H7 (cell line): ENCODE measurements at regions not wholly inside any gene's neighbourhood (a gene's known extent, or its start where the extent isn't known, plus 50 kb on each side); places are given as distances from the start of the nearest gene placed in this dataset.
"Not testable (repeated sequence)": the region's sequence is repeated elsewhere in the genome, so short reads cannot be mapped to it uniquely, and the experiment has no call there.

Experiments
- DNase-seq: peaks from one replicate; pipeline ENCODE4 v3.0.0; 2012
- H3K27me3 ChIP-seq: 2 replicates; pipeline ENCODE4 v1.6.0; 2011; ENCODE audit warnings: mild to moderate bottlenecking, low read length; ENCODE audit not compliant: control insufficient read depth, insufficient read depth
- H3K36me3 ChIP-seq: replicated peaks from 2 replicates; pipeline ENCODE4 v1.5.1; 2011; ENCODE audit warnings: low read length; ENCODE audit not compliant: control insufficient read depth, insufficient read depth
- H3K4me3 ChIP-seq: 2 replicates; pipeline ENCODE4 v1.5.1; 2011; ENCODE audit warnings: low read depth, mild to moderate bottlenecking, control low read depth, low read length, moderate library complexity; ENCODE audit not compliant: insufficient read depth

DNA sequence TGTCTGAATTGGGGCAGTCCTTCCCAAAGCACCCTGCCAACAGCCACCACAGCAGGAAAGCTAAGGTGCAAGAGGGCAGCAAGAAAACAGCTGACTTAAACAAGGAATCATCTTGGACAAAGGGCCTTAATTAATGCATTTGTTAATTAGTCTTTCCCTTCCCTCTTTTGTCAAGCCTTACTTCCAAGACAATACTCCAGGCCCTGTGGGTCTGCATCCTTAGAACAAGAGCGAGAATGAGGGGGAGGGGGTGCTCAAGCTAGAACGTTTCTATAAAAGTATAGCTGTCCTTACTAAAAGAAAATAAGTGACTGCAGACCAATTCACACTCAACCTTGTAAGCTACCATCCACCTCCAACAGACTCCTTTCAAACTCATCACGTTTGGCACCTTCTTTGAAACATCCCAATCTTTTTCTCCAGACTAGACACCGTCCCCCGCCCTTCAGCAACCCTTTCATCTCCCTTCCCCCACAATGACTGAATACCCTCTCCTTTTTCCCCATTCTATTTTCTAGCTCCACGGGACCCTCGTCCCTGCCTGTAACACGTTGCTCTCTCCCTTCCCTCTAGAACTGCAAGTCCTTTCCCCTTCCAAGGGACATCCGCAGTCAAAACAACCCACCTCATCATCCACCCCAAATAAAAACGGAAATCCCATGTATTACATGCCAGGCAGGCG, 85.7 kb upstream of the RNF38 start:
- DNase-seq: peak; percentile 69
- Histone ChIP-seq H3K27me3 (no peaks in the 10 kb centered on the region), H3K4me3 (peak overlapping the region; percentile 89), H3K36me3 (no peaks in the 10 kb centered on the region; the same call in 1 of the 2 replicates)

DNA sequence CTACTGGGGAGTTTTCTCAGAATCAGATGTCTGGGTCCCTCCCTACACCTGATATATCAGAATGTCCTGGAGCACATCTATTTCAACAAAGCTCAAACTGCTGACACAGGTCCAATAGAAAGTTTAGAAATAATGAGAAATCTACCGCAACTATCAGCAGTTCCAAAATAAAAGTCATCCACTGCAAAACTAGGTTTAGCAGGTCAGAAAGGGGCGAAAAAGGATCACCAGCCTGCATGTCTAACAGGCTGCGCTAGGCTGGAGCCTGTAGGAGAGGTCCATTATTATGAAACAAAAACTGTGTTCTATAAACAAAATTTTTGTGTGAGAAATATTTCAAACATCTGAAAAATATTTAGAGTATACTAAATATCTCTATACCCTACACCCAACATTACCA, 84.1 kb upstream of the RNF38 start:
- Histone ChIP-seq H3K27me3 (no peaks in the 10 kb centered on the region), H3K4me3 (no peak overlapping the region), H3K36me3 (no peaks in the 10 kb centered on the region; the same call in 1 of the 2 replicates)
- DNase-seq: no peak

DNA sequence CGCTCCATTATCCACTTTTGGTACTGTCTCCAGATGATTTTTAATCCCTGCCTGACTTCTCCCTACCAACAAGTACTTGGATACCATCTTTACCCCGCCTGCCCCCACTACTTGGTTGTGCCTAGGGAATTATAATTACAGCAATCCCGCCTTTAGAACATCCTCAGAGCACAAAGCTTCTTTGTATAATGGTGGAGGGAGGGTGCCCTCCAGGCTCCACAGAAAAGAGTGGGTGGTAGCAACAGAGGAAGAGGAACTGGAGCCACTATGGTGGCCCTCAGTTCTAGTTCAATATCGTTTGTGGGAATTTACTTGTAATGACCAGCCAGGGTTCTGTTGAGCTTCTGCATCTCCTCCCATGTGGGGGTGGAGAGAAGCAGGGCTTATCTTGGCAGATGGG, 79.0 kb upstream of the RNF38 start:
- Histone ChIP-seq H3K36me3 (no peaks in the 10 kb centered on the region; the same call in 1 of the 2 replicates), H3K27me3 (no peaks in the 10 kb centered on the region), H3K4me3 (no peak overlapping the region)
- no peak for DNase-seq

DNA sequence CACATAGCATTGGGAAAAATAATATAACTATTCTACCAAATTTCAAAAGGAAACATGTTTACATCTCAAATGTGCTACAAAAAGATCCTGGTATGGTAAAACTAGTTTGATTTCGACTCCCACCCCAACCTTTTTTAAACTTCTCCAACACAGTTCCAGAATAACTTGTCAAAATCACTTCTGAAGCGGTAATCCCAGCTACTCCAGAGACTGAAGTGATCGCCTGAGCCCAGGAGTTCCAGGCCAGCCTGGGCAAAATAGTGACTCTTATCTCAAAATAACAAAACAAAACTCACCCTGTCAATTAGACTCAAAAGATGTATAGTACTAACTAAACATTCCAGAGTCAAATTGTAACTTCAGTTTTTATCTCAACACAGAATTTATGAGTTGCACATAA, 71.3 kb upstream of the RNF38 start:
- Histone ChIP-seq H3K27me3 (no peaks in the 10 kb centered on the region), H3K36me3 (no peaks in the 10 kb centered on the region; the same call in 1 of the 2 replicates), H3K4me3 (no peak overlapping the region)
- DNase-seq: no peak

DNA sequence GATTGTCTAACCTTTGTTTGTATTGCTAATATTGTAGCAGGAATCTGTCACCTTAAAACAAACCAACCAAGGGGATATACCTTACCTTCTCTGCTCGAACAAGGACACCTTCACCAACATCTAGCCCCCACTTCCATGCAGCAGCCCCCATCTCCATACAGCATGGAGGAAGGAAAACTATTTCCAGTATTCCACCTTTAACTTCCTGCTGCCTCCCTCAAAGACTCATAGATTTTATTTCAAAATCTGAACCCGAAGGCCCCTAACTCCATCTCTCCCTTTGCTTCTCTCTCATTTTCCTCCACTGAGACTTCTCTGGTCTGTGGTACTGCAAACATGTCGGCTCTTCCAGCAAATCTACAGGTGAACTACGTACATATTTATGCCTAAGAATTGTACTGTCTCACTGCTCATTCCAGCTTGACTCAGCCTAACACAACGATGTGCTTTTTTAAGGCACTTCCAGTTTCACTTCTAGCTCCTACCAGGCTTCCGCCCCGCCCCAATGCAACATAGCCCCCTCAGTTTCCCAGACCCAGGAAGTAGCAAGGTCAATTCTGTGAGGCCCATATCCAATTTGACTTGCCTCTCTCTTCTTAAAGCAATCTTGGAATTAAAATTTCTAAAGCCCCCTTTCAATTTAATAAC, 70.7 kb upstream of the RNF38 start:
- Histone ChIP-seq H3K4me3 (no peak overlapping the region), H3K27me3 (no peaks in the 10 kb centered on the region), H3K36me3 (no peaks in the 10 kb centered on the region; the same call in 1 of the 2 replicates)
- no peak for DNase-seq

DNA sequence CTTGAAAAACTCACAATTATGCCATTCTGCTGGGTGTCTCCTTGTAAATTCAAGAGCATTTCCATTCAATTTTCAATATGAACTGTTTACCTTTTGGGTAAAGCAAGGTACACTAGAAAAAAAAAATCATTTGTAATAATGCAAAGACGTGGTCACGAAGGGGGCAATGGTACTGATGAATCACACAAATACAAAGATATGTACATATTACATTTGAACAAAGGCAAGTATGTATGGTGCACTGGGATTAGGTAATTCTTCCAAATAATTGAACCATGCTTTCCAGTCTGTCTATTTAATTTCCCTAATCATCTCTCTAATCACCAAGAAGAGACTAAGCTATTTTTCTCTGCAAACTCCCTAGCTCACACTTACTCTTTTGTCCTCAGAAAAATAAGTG, 63.4 kb upstream of the RNF38 start:
- H3K4me3 ChIP-seq: no peak overlapping the region
- no peaks in the 10 kb centered on the region for H3K27me3 ChIP-seq
- 0 out of 2 replicates have a peak, but pooled peaks cover under 1% of the 10 kb centered on the region for H3K36me3 ChIP-seq
- no peak for DNase-seq

DNA sequence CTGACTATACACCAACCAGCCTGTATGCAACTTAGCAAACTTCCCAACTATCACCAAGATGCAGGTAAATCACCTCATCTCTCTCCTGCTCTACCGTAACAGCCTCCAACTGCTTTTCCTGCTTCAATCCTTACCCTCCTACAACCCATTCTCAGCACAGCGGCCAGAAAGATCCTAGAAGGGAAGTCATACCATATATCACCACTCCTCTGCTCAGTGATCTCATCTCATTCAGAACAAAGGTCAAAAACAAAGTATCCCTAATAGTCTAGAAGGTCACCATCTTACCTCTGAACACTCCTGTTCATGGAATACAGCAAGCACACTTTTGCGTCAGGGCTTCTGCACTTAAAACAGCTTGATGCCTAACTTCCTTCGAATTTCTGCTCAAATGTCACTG, 62.2 kb upstream of the RNF38 start:
- H3K4me3 ChIP-seq: no peak overlapping the region
- peaks cover 2% of the 10 kb centered on the region; the same call in 1 of the 2 replicates for H3K36me3 ChIP-seq
- no peaks in the 10 kb centered on the region for H3K27me3 ChIP-seq
- no peak for DNase-seq

DNA sequence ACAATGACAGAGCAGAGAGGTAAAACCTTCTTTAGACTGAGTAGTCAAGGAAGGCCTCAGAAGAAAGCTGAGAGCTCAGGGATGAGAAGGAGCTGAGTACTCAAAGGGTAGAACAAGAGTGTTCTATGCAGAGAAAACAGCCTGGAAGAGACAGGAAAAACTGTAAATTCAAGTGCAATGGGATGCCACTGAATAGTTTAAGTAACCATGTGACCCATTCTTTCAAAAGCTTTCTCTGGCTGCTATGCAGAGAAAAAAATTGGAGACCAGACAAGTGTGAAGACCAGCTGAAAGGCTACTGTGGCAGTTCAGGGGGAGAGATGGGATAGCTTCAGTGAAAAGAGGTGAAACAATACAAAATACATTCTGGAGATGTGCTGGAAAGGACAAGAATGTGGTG, 61.3 kb upstream of the RNF38 start:
- Histone ChIP-seq H3K27me3 (no peaks in the 10 kb centered on the region), H3K4me3 (no peak overlapping the region), H3K36me3 (peaks cover 2% of the 10 kb centered on the region; the same call in 1 of the 2 replicates)
- DNase-seq: no peak

DNA sequence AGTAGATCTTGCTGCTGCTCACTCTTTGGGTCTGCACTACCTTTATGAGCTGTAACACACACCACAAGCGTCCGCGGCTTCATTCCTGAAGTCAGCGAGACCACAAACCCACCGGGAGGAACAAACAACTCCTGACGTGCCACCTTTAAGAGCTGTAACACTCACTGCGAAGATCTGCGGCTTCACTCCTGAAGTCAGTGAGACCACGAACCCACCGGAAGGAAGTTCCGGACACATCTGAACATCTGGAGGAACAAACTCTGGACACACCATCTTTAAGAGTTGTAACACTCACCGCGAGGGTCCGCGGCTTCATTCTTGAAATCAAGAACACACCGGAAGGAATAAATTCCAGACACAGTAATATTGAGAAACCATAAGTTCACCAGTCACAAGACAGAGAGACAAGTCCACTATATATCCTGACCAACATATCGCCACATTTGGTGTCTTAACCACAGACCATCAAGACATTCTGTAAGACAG, 58.4 kb upstream of the RNF38 start:
- not testable (repeated sequence) for DNase-seq, H3K27me3 ChIP-seq, H3K4me3 ChIP-seq, H3K36me3 ChIP-seq

DNA sequence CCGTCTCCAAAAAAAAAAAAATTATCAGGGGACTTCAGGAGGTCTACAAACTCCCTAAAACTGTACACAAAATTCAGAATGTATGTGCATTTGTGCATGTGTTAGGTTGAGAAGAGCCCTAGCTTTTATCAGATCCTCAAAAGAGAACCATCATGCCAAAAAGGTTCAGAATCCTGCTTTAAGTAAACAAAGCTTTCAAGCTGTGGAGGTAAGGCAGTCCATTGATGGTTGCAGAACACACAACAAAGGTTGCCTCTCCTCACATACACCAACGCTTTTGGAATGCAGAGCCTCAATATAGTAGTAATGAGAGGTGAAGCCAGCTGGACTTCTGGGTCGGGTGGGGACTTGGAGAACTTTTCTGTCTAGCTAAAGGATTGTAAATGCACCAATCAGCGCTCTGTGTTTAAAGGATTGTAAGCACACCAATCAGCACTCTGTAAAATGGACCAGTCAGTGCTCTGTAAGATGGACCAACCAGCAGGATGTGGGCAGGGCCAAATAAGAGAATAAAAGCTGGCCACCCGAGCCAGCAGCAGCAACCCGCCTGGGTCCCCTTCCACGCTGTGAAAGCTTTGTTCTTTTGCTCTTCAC, 57.9 kb upstream of the RNF38 start:
- Histone ChIP-seq H3K36me3 (peaks cover 2% of the 10 kb centered on the region; the same call in 1 of the 2 replicates), H3K4me3 (no peak overlapping the region), H3K27me3 (no peaks in the 10 kb centered on the region)
- no peak for DNase-seq

DNA sequence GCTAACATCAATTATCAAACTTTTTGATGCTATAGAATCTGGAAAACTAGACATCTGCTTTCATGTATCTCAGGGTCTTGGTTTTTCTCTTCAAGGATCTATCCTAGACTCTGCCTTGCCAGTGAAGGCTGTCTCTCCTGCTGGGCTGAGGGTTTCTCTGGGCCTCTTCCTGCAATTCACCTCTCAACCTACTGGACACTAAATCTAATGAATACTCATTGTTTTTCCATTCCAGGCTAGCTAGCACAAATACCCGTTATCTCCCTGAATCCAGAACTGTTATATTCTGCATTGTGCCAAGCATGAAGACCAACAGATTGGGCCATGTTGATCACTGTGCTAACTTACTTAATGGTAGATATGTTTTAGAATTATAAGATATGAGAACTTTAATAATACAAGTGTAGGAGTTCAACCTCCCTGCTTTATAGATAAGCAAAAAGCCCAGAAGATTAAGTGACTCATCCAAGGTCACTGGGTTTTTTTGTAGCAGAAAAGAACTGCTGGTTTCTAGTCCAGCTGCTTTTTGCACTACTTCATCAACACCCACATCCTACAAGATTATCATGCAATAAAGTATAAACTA, 56.5 kb upstream of the RNF38 start:
- peaks cover 2% of the 10 kb centered on the region; the same call in 1 of the 2 replicates for H3K36me3 ChIP-seq
- DNase-seq: no peak

DNA sequence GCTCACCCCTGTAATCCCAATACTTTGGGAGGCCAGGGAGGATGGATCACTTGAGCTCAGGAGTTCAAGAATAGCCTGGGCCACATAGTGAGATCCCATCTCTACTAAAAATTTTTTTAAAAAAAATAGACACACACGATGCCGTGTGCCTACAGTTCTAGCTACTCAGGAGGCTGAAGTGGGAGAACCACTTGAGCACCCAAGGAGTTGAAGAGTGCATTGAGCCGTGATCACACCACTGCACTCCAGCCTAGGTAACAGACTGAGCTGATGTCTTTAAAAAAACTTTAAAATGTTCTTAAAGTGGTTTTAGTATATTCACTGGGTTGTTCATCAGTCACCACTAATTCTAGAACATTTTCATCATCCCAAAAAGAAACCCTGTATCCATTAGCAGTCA, 51.9 kb upstream of the RNF38 start:
- Histone ChIP-seq H3K4me3 (no peak overlapping the region), H3K36me3 (no peaks in the 10 kb centered on the region), H3K27me3 (no peaks in the 10 kb centered on the region)
- DNase-seq: no peak

More for the DNA sequence above, 56.5 kb upstream of the RNF38 start:
- Histone ChIP-seq H3K27me3 (no peaks in the 10 kb centered on the region), H3K4me3 (no peak overlapping the region)

DNA sequence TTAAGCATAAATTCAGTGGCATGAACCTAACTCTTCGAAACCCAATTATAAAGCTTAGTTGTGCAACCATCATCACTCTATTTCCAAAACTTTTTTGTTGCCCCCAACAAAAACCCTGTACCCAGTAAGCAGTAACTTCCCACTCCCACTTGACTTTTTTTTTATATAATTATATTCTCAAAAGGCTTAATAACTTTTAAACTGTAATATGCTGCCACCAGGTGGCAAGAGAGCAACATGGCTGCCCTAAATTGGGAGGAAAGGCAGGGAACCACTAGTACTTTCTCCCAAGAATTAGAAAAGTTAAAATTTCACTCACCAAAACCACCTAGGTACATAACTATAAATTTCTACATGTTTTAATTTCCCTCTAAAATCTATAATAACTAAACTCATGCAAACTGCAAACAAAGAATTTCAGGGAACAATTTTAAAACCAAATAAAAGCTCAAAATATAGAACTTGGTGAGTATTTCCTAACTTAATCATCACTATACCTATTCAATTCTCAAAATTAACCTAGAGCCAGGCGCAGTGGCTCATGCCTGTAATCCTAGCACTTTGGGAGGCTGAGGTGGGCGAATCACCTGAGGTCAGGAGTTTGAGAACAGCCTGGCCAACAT, 50.2 kb upstream of the RNF38 start:
- DNase-seq: no peak
- Histone ChIP-seq H3K36me3 (no peaks in the 10 kb centered on the region), H3K4me3 (no peak overlapping the region), H3K27me3 (no peaks in the 10 kb centered on the region)
